GM18498 (cell line): ENCODE measurements at regions not wholly inside any gene's neighbourhood (a gene's known extent, or its start where the extent isn't known, plus 50 kb on each side); places are given as distances from the start of the nearest gene placed in this dataset.
"Not testable (repeated sequence)": the region's sequence is repeated elsewhere in the genome, so short reads cannot be mapped to it uniquely, and the experiment has no call there.

Source experiments
- ATAC-seq: cut with Tn5 transposase; IDR thresholded peaks from one replicate; pipeline ENCODE4 v1.9.1; 2021; ENCODE audit warnings: mild to moderate bottlenecking, moderate library complexity; ENCODE audit not compliant: unreplicated experiment

DNA sequence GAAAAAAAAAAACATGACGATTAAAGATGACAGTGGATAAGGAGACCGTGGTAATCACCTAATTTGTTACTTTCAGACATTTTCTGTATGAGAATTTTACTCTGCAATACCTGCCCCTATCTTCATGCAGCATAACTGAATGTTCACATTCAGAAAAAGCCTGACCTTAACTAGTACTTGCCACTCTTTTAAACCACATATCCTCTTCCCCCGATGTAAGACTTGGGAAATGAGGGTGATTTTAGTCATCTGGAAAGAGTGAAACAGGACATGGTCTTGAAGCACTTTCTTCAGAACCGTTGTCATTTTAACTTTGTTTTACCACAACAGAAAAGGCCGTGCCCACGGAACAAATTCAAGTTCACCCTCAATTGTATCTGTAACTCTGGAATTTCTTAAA is 318.5 kb downstream of the BCL2L11 start:
- ATAC-seq: not testable (repeated sequence)

GRCh38 chr2:111441614-111442013 is 320.9 kb downstream of the BCL2L11 start:
- ATAC-seq: not testable (repeated sequence)

DNA sequence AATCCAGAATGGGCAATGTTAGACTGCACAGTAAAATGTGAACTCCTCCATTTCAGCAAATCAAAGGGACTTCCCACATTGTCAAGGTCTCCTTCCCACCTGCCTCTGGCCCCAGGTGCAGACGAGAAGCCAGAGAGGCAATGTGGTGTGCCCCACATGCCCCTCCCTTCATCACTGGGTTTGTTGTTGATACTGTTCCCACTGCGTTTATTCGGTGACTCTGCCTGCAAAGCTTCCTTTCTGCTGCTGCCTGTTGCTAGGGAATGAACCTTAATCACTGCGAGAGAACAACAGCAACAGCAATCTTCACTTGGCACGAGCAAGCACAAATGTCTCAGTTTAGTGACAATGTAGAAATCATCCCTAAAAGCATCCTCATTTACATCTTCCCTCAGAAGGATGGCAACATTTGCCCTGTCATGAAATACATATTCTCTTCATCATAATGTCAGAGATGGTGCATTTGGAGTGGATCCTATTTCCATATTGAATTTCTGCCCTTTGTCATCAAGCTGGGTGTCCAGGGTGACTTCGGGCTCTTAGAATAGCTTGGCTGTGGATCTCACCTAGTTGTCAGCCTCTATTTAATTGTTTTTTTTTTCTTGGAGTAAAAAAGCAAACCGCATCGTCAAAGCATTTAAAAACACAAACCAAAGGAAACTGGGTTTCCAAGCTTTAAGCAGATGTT is 322.2 kb downstream of the BCL2L11 start:
- ATAC-seq: not testable (repeated sequence)

- ATAC-seq: not testable (repeated sequence)
Measured at GRCh38 chr2:111444516-111444915, 323.8 kb downstream of the BCL2L11 start.

- not testable (repeated sequence) for ATAC-seq
Measured at GRCh38 chr2:111445191-111445929, 324.6 kb downstream of the BCL2L11 start.

- not testable (repeated sequence) for ATAC-seq
Measured at GRCh38 chr2:111445941-111446340, 325.2 kb downstream of the BCL2L11 start.

- not testable (repeated sequence) for ATAC-seq
Measured at GRCh38 chr2:111447482-111447881, 326.8 kb downstream of the BCL2L11 start.

GRCh38 chr2:111448796-111449195 is 328.1 kb downstream of the BCL2L11 start:
- ATAC-seq: not testable (repeated sequence)

DNA sequence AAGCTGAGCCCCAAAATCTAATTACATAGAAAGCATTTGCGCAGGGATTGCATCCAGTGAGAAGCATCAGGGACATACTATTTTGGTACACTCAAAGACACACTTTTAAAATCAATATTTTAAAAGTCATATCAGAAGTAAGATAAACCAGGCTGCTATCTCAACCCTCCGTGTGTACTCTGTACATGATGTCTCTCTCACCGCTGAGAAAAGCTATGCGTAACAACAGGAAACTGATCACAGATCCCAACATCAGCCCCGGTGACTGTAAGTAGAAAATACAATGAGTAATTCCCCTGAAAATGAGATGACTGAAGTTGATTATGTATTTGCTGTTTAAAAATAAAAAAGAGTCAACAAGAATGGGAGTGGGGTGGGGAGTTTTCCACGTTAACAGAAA is 329.8 kb downstream of the BCL2L11 start:
- ATAC-seq: not testable (repeated sequence)

- ATAC-seq: peak; percentile 27
Measured at GRCh38 chr2:111451692-111452199, 331.0 kb downstream of the BCL2L11 start.

DNA sequence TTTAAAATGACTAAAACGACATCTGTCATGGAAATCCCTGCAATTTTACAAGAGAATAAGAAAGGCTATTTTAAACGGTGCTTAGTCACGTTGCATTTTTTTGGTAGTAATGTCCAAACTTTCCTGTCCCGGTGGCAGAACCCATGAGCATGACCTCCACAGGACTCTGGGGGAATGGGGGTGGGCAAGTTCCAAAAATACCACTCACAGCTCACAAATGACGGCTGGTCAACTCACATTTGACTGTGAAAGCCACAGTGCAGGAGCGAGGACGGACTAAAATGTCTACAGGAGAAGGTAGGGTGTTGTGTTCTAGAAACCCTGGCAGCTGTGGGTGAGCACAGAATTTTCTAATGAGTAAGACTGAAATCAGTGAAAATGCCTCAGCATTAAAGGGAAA is 331.5 kb downstream of the BCL2L11 start:
- peak; percentile 69 for ATAC-seq

DNA sequence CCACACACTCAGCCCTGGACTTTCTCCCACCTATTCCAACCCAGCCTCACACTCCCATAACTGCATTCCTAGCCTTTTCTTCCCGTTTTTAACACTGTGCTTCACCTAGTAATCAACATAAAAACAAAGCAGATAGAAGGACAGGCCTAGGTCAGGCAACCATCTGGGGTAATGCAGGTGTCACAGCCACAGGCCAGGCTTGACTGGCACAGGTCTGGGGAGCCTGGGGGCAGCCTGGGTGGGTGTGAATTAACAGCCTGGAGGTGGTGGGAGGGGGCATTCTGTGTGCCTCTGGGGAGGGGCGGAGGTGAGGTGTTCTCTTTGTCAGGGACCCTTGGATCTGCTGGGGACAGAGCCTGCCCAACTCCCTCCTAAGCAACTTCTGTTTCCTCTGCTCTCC is 332.6 kb downstream of the BCL2L11 start:
- ATAC-seq: not testable (repeated sequence)

- not testable (repeated sequence) for ATAC-seq
Measured at GRCh38 chr2:111453816-111454215, 333.1 kb downstream of the BCL2L11 start.

GRCh38 chr2:111454404-111454803 is 333.7 kb downstream of the BCL2L11 start:
- peak; percentile 85 for ATAC-seq

DNA sequence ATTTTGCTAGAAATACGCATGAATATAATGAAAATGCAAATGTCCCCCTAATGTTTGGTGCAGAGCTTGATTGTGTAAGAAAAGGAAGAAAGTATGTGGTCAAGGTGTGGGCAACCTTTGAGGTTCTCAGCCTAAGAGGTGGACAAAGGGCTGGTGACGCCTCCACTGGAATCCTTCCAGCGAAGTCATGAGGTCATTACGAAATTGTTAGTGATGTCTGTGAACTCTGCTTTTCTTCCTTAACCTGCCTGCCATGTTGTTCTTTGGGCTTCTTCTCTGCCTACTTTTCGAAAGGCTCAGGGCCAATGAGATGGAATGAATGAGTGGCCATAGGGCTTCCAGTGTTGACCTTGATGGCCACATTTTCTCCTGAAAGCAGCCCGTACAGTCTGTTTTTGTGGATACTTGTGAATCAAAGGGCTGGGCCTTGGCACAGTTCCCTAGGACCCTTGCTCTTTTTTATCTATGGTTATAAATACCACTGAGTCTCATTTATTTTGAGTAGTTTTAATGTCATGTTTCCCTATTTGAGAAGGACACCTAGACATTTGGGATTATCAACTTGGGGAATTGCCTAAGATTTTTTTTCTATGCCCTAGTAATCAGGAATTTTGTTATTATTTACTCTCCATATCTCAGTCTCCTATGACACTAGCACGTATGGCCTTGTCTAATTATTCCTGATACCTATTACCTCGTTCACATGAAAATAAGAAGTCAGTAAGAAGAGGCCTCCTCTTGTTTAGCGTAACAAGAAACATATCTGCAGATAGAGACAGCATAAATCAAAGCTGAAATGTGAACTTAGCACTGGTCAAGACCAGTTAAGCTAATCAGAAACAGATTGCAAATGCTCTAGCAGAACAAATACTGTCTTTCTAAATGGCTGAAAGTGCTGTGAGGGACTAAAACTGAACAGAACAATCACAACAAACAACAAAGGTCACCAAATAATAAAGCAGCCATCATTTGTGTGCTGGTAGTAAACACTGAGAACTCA is 334.6 kb downstream of the BCL2L11 start:
- not testable (repeated sequence) for ATAC-seq

DNA sequence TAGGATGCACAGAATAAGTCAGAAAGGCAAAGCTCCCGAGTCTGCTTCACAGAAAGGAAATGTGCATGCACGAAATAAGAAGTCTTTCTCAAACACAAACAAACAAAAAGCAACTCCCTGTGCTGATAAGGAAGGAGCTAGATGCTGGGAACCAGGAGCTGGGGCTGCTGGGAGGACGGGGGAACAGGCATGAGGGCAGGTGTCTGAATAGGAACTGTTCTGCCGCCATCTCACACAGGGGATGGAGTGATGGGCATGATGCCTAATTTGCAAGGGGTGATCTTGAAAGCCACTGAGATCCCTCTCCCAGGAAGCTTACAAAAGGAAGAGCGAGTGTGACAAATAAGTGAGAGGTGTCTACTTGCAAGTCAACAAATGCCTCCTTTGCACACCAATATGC is 336.5 kb downstream of the BCL2L11 start:
- not testable (repeated sequence) for ATAC-seq

DNA sequence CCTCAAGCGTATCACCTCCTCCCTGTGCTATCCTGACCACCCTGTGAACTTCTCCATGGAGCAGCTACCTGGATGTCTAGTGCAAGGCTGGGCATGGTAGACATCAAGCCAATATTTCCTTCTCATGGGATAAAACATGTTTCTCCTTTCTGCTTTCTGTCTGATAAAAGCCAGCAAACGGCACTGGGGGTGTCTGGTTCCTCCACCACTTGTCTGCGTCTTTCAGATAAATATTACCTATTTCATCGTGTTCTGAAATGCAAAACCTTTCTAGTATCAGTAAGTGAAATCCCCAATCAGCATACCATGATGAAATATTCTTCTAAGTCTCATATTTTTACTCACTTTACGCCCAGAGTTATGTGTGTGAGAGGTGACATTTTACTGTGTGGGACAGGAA is 340.2 kb downstream of the BCL2L11 start:
- ATAC-seq: not testable (repeated sequence)

DNA sequence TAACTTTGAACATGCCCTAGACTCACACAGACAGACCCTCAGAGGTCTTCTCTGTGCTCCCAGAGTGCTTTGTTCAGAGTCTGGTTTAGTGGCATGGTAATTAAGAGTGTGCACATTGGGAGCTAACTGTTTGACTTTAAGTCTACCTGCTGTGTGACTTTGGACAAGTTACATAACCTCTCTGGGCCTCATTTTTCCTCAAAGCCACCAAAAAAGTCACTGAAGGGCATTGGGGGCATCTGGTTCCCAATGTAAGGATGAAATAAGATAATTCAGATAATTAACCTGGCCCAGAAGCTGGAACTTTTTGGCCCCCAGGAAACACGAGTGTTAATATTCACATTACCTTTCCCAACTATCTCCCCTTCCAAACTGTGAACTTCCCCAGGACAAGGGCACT is 341.1 kb downstream of the BCL2L11 start:
- ATAC-seq: not testable (repeated sequence)

GRCh38 chr2:111462572-111462971 is 341.9 kb downstream of the BCL2L11 start:
- ATAC-seq: not testable (repeated sequence)

DNA sequence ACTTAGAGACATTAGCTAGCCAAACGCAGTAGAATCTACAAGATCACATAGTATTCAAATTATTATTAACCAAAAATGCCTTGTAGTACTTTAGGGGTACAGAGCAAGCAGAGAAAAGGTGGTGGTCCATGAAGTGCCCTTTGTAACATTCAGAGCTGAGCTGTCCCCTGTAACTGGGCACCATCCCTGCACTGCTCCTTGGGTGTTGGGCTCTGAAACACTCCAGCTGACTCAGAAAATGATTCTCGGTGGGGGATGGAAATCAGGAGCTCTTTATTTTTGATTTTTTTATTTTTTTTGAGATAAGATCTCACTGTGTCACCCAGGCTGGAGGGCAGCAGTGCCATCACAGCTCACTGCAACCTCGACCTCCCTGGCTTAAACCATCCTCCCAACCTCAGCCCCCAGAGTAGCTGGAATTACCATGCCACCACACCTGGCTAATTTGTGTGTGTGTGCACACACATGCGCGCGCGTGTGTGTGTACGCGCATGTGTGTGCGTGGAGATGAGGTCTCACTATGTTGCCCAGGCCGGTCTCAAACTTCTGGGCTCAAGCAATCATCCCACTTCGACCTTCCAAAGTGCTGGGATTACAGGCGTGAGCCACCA is 342.6 kb downstream of the BCL2L11 start:
- ATAC-seq: not testable (repeated sequence)
